HCT116 (cell line): ENCODE measurements at regions not wholly inside any gene's neighbourhood (a gene's known extent, or its start where the extent isn't known, plus 50 kb on each side); places are given as distances from the start of the nearest gene placed in this dataset.

Experiments used
- ATF3 ChIP-seq: IDR thresholded peaks from 2 replicates; pipeline ENCODE4 v1.6.1; 2012
- CTCF ChIP-seq, 3 experiments: fragments of 200-600 bp in 1 of 3; sonication (generic) in 1 of 3; IDR thresholded peaks in 2 of 3; conservative IDR thresholded peaks in 1 of 3; 2 replicates each; pipeline ENCODE4 v1.5.1; 2012 to 2017; ENCODE audit warnings: low read depth in 2 of 3, low read length in 2 of 3, antibody characterized with exemption in 1 of 3, borderline replicate concordance in 1 of 3, control low read depth in 1 of 3, mild to moderate bottlenecking in 1 of 3, mixed read lengths in 1 of 3, mixed run types in 1 of 3, moderate library complexity in 1 of 3; ENCODE audit not compliant: insufficient read depth in 1 of 3
- EZH2 ChIP-seq: fragments of 200-600 bp; sonication (generic); IDR thresholded peaks from 2 replicates; pipeline ENCODE4 v1.6.1; 2017; ENCODE audit warnings: antibody characterized with exemption, mixed run types
- EZH2phosphoT487 ChIP-seq: fragments of 200-600 bp; IDR thresholded peaks from 2 replicates; pipeline ENCODE4 v1.6.1; 2018; ENCODE audit warnings: antibody characterized with exemption, borderline replicate concordance
- POLR2A ChIP-seq: IDR thresholded peaks from 2 replicates; pipeline ENCODE4 v1.7.0; 2011; ENCODE audit warnings: borderline replicate concordance; ENCODE audit not compliant: insufficient read depth, insufficient read length; ENCODE audit errors: extremely low read depth
- REST ChIP-seq: IDR thresholded peaks from 2 replicates; pipeline ENCODE4 v1.6.1; 2012; ENCODE audit warnings: low read depth
- SP1 ChIP-seq: IDR thresholded peaks from 2 replicates; pipeline ENCODE4 v1.6.1; 2012; ENCODE audit warnings: low read depth
- TCF7L2 ChIP-seq: IDR thresholded peaks from 2 replicates; pipeline ENCODE4 v1.7.0; 2011; ENCODE audit warnings: borderline replicate concordance, inconsistent platforms; ENCODE audit not compliant: insufficient read depth, insufficient read length; ENCODE audit errors: extremely low read depth
- ZFX ChIP-seq: fragments of 450-650 bp; IDR thresholded peaks from 2 replicates; pipeline ENCODE4 v1.6.1; 2017
- ZNF274 ChIP-seq: fragments of 200-500 bp; sonication (Bioruptor generic); IDR thresholded peaks from 2 replicates; pipeline ENCODE4 v1.6.1; 2014; ENCODE audit warnings: mild to moderate bottlenecking, low read depth, low read length, inconsistent platforms

GRCh38 chr1:100627936-100628335 lies 90.0 kb downstream of the GPR88 start:
- TF ChIP-seq CTCF (IDR thresholded peaks at IDR 0.05 in 2 of 3, conservative IDR thresholded peaks at IDR 0.05 in 1 of 3; ENCODE audit: borderline replicate concordance in 1 of 3, insufficient read depth in 1 of 3, low read depth in 2 of 3, low read length in 2 of 3), result no peak
- TF ChIP-seq POLR2A, result no peak
- no peak for TF ChIP-seq ZFX
- TF ChIP-seq TCF7L2, result no peak
- TF ChIP-seq REST, result no peak
- no peak for TF ChIP-seq ZNF274
- TF ChIP-seq EZH2, result no peak
- no peak for TF ChIP-seq EZH2phosphoT487
- no peak for TF ChIP-seq ATF3
- no peak for TF ChIP-seq SP1
